BJ (cell line): ENCODE measurements at regions not wholly inside any gene's neighbourhood (a gene's known extent, or its start where the extent isn't known, plus 50 kb on each side); places are given as distances from the start of the nearest gene placed in this dataset.

Experiments
- CTCF ChIA-PET: fragments of 350-600 bp; formaldehyde crosslinking; extraction: SDS; loops from one replicate; lab custom pipeline; 2021; ENCODE audit warnings: antibody characterized with exemption, inconsistent platforms; lab: Yijun Ruan, JAX
- POLR2A ChIA-PET: fragments of 300-600 bp; sonication (Branson Sonifier 250); formaldehyde crosslinking; extraction: SDS; loops from one replicate; lab custom pipeline; 2021; ENCODE audit warnings: antibody characterized with exemption; lab: Charles Lee
- DNase-seq: peaks from one replicate; pipeline ENCODE4 v3.0.0-alpha.2; 2011; ENCODE audit warnings: low read depth
- H3K27me3 ChIP-seq: 2 replicates; pipeline ENCODE4 v1.6.0; 2011; ENCODE audit warnings: low read length; ENCODE audit not compliant: control insufficient read depth, insufficient read depth
- H3K36me3 ChIP-seq: 2 replicates; pipeline ENCODE4 v1.5.1; 2011; ENCODE audit warnings: low read length; ENCODE audit not compliant: control insufficient read depth, insufficient read depth
- H3K4me3 ChIP-seq: 2 replicates; pipeline ENCODE4 v1.5.1; 2011; ENCODE audit warnings: low read depth, mild to moderate bottlenecking, control low read depth, low read length
- TF ChIP-seq, protein P1 (sequence below): IDR thresholded peaks from 2 replicates; pipeline ENCODE4 v1.5.1; 2011; ENCODE audit warnings: low read depth, mild to moderate bottlenecking, control low read depth, inconsistent platforms, low read length, moderate library complexity; ENCODE audit not compliant: insufficient read depth

DNA sequence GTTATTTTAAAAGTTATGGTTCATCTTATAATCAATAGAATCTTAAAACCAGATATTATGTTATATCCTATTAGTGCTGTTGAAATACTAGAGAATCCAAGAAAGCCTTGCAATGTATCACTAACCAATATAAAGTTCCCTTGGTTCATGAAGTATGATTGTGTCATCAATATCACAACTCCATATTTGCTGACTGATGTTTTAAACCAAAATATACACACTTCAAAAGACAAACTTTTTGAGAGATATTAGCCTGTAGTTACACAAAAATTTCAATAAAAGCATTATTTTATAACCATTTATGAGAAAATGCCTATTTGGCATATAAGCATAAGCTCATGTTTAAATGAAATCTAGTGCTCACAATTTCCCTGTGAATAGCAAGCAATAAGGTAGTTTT, 198.6 kb downstream of the CENPC start:
- DNase-seq = no peak
- ChIA-PET CTCF (no interaction called here), POLR2A (no interaction called here)
- TF ChIP-seq, protein P1, sequence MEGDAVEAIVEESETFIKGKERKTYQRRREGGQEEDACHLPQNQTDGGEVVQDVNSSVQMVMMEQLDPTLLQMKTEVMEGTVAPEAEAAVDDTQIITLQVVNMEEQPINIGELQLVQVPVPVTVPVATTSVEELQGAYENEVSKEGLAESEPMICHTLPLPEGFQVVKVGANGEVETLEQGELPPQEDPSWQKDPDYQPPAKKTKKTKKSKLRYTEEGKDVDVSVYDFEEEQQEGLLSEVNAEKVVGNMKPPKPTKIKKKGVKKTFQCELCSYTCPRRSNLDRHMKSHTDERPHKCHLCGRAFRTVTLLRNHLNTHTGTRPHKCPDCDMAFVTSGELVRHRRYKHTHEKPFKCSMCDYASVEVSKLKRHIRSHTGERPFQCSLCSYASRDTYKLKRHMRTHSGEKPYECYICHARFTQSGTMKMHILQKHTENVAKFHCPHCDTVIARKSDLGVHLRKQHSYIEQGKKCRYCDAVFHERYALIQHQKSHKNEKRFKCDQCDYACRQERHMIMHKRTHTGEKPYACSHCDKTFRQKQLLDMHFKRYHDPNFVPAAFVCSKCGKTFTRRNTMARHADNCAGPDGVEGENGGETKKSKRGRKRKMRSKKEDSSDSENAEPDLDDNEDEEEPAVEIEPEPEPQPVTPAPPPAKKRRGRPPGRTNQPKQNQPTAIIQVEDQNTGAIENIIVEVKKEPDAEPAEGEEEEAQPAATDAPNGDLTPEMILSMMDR = no peak
- Histone ChIP-seq H3K36me3 (no peaks in the 10 kb centered on the region), H3K4me3 (no peak overlapping the region), H3K27me3 (no peaks in the 10 kb centered on the region)

DNA sequence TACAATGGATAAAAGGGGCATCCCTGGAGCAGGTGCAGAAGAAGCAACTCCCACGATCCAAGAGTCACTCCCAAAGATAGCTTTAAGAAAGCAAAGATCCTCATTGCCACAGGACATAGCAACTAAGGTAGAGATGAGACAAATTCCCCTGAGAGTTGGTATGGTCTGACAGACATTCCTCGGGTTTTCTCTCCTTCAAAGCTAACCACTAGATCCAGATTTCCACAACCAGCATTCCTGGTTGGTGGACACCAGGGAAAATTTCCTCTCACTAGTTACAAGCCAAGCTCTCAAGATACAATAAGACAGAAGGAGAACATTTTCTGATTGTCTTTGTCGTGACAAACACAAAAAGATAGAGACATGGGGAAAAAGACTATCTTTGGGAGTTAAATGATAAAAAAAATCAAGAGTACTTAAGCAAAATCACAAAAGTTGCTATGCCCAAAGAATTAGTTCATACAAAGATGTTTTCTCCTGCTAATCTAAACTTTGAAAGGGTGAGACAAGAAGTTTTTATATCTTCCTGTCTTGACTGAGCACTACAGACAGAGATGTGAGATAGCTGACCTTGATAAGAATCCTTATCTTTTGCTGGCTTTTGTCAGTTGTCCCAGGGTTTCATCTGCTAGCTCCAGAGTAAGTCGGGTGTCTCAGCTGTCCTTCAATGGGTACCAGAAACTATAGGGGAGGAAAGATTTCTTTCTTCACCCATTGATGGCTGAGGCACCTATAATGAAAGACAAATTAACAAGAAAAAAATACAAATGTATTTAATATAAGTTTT, 200.5 kb downstream of the CENPC start:
- ChIA-PET CTCF (no interaction called here), POLR2A (no interaction called here)
- TF ChIP-seq, protein P1 = no peak
- no peaks in the 10 kb centered on the region for H3K27me3 ChIP-seq
- H3K36me3 ChIP-seq = no peaks in the 10 kb centered on the region
- H3K4me3 ChIP-seq = no peak overlapping the region
- no peak for DNase-seq

DNA sequence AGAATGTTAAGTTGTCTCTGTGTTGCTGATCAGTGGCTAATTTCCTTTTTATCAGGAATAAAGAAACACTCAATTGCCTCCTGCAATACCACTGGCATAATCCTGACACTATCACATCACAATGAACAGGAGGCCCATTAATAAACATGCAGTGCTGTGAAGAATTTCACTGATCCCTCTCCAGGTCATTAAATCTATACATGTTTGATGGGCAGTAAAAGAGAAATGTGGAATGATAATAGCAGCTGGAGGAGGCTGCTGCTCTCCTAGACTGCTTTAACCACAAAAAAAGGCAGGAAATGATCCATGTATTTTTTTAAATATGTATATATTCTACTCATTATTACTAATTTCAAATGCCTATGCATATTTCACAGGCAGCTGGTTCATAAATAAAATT, 202.1 kb downstream of the CENPC start:
- DNase-seq = no peak
- no peak overlapping the region for H3K4me3 ChIP-seq
- TF ChIP-seq, protein P1 = no peak
- no peaks in the 10 kb centered on the region for H3K36me3 ChIP-seq
- no peaks in the 10 kb centered on the region for H3K27me3 ChIP-seq
- ChIA-PET POLR2A (no interaction called here), CTCF (no interaction called here)

DNA sequence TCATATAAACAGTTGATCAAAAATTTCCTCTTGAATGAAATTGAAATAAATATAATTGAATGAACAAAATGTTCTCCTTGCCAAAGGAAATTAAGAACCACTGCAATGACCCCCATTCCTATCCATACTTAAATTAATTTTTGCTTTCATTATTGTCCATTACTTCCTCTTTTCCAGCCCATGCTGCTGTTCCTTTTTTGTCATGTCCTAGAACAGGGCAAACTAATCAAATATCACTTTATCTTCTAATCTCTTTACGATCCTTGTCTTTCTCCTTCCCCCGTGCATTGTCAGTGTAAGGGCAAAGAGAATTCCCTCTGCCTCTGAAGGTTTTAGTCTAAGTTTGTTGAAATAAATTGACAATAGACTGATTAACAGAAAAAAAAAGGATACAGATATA, 203.0 kb downstream of the CENPC start:
- Histone ChIP-seq H3K27me3 (no peaks in the 10 kb centered on the region), H3K36me3 (no peaks in the 10 kb centered on the region), H3K4me3 (no peak overlapping the region)
- ChIA-PET CTCF (interaction anchor here (0.7 kb wide), 1 partner anchor 13 kb away, joined by 4 read pairs; no protein-coding TSS in a partner anchor), POLR2A (no interaction called here)
- no peak for DNase-seq
- TF ChIP-seq, protein P1 = no peak

DNA sequence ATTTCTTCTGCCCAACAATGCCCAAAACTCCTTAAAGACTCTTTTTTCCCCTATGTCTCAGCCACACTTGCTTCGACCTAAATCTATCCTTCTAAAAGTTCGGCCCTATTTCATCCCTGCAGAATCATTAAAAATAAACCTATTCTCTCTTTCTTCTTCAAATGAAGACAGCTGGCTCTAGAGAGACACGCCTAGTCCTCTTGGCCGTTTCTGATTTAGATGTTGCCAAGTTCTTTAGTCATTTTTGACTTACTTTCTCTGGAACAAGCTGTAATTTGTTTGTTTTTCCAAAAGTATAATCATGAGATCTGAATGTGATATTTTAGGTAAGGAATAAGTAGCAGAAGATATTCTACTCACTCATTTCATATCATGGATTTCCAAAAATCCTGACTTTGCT, 211.6 kb downstream of the CENPC start:
- CTCF ChIA-PET = no interaction called here
- no peak overlapping the region for H3K4me3 ChIP-seq
- H3K27me3 ChIP-seq = no peaks in the 10 kb centered on the region
- DNase-seq = no peak
- POLR2A ChIA-PET = no interaction called here
- TF ChIP-seq, protein P1 = no peak
- no peaks in the 10 kb centered on the region for H3K36me3 ChIP-seq
